Femur (tissue), 1 donor: ENCODE measurements at regions not wholly inside any gene's neighbourhood (a gene's known extent, or its start where the extent isn't known, plus 50 kb on each side); places are given as distances from the start of the nearest gene placed in this dataset.
"Not testable (repeated sequence)": the region's sequence is repeated elsewhere in the genome, so short reads cannot be mapped to it uniquely, and the experiment has no call there.

Experiments used
- DNase-seq: peaks from one replicate; pipeline ENCODE4 v3.0.0-alpha.2; 2017

DNA sequence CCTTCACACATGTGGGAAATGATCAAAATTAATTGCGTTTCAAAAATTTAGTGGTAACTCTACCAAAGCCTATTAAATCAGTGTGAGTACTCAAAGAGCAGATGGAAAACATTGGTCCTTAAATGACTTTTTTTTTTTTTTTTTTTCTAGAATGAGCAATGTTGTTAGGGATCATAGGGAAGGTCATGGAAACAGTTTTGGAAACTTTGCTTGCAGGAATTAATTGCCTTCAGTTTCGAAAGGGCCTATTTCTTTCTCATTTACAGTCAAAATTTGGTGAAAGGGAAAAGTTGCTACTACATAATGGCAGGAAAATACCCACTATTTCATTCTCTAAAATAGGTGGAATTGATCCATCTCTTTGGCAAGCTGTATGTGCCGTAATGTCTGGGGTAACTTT lies 160.9 kb downstream of the RTL9 start:
- no peak for DNase-seq

DNA sequence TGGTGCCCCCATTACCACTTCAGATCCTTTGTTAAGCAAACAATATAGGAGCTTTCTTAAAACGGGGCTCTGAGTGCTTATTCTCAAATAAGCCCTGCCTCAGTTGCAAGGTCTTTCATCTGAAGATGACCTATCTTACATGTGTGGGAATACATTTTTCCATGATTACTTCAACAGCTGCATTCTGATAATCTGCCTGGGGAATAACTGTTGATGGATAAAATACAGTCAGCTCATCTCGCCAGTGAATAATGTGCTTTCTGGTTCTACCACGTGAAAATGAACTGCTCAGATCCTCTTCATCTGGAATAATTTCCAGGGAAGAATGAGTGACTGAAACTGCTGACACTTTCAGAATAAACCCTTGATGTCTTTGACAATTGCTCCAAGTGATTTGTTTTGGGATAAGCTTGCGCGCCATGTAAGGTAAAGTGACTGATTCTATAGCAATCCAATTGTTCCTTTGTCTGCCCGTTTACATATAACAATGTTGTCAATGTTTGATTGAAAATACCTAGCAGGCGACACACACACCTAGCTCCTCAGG lies 161.3 kb downstream of the RTL9 start:
- no peak for DNase-seq

DNA sequence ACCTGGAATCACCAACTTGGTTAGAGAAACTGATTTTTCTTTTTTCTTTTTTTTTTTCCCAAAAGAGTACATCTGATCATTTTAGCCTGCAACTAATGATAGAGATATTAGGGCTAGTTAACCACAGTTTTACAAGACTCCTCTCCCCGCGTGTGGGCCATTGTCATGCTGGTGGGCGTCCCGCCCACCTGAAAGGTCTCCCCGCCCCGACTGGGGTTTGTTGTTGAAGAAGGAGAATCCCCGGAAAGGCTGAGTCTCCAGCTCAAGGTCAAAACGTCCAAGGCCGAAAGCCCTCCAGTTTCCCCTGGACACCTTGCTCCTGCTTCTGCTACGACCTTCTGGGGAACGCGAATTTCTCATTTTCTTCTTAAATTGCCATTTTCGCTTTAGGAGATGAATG lies 162.0 kb downstream of the RTL9 start:
- not testable (repeated sequence) for DNase-seq

DNA sequence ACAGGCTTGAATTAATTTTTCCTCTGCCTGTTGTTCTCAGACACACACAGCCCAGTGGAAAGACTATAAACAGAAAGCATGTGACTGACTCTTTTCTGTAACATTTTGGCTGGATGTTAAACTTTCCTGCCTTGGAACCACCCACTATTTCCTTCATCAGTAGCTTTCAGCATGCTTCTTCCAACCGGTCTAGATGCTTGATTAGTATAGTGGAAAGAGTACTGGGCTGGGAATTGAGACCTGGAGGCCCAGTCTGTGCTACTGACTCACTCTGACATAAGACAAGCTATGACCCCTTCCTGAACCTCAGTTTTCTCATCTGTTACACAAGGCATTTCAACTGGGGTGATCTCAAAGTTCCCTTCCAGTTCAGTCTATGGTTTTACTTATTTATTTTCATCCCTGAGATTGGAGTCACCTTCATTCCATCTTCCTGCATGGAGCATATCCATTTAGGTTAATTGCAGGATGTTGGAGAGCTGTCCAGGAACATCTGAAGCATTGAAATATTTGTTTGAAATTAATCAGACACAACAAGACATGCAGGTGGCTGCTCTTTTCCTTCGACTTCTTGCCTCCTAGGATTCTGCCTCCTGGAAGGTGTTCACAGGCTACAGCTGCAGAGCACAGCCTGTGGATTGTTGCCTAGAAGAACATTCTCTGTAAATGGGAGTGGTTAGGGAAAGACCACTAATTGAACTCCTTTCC lies 173.4 kb downstream of the RTL9 start:
- DNase-seq: peak; percentile 47

DNA sequence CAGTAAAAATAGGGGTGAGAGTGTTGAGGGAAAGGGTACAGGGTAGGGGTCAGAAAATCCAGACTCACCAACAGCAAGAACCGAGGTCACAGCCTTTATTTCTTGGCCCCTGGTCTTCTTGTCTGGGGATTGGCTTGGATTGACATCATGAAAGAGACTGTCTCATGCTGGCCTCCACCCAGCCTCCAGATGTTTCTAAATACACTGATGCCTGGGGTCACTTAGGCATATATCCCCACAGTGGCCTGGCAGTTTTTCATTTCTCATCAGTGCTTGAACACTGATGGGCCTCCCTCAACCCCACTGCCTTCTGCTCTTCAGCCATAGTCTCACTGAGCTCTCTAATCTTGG lies 173.9 kb downstream of the RTL9 start:
- DNase-seq: peak; percentile 34

DNA sequence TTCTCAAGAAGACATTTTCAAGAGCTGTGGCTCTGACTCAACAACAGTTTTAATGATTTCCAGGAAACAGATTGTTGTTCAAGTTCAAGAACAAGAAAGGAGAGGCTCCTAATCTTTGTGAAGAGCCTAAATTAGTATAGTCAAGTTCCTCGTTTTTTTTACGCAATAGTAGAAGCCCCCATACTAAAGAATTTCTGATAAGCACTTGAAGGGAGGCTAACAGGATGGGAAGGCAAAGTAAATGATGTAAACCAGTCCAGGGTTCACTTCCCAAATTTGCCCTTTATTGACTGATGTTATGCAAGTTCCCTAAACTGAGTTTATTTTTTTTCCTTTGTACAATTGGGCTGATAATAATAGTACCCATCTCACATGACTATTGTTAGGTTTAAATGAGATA lies 178.2 kb downstream of the RTL9 start:
- DNase-seq: no peak

DNA sequence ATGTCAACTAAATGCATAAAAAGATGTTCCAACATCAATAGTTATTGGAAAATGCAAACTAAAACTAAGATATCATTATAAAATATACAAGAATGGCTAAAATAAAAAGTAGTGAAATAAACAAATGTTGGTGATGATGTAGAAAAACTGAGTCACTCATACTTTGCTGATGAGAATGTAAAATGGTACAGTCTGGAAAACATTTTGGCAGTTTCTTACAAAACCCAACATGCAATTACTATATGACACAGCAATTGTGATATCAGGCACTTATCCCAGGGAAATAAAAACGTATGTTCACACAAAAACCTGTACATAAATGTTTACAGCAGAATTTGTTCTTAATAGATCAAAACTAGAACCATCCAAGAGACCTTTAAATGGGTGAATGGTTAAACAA lies 182.6 kb downstream of the RTL9 start:
- DNase-seq: no peak

DNA sequence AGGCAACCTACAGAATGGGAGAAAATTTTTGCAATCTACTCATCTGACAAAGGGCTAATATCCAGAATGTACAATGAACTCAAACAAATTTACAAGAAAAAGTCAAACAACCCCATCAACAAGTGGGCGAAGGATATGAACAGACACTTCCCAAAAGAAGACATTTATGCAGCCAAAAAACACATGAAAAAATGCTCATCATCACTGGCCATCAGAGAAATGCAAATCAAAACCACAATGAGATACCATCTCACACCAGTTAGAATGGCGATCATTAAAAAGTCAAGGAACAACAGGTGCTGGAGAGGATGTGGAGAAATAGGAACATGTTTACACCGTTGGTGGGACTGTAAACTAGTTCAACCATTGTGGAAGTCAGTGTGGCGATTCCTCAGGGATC lies 192.2 kb downstream of the RTL9 start:
- not testable (repeated sequence) for DNase-seq

DNA sequence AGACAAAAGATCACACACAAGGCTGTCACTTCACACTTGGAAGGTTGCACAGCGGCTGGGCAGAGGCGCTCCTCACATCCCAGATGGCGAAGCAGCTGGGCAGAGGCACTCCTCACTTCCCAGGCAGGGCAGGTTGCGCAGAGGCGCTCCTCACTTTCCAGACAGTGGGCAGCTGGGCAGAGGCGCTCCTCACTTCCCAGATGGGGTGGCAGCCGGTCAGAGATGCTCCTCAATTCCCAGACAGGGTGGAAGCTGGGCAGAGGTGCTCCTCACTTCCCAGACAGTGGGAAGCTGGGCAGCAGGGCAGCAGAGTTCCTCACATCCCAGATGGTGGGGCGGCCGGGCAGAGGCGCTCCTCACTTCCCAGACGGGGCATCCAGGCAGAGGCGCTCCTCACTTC lies 199.2 kb downstream of the RTL9 start:
- DNase-seq: no peak

DNA sequence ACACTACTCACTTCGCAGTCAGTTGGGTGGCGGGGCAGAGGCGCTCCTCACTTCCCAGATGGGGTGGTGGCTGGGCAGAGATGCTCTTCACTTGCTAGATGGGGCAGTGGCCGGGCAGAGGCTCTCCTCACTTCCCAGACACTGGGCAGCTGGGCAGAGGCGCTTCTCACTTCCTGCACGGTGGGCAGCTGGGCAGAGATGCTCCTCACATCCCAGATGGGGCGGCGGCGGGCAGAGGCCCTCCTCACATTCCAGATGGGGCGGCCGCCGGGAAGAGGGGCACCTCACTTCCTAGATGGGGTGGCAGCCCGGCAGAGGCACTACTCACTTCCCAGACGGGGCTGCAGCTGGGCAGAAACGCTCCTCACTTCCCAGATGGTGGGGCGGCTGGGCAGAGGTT lies 199.8 kb downstream of the RTL9 start:
- no peak for DNase-seq

DNA sequence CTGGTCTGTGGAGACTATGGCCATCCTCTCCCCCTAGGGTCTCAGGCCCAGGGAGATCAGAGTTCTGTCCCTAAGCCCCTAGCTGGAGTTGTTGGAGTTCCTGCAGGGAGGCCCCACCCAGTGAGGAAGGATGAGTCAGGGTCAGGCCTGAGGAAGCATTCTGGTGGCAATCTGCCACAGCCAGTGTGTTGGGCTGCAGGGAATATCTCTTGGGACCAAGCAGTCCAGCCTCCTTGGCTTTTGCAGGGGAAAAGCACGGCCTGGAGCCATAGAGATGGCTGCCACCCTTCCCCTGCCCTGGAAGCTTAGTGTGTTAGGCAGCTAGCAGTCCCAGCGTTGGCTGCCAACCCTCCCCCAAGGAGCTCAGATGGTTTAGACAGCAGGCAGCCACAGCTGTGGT lies 202.4 kb downstream of the RTL9 start:
- no peak for DNase-seq

DNA sequence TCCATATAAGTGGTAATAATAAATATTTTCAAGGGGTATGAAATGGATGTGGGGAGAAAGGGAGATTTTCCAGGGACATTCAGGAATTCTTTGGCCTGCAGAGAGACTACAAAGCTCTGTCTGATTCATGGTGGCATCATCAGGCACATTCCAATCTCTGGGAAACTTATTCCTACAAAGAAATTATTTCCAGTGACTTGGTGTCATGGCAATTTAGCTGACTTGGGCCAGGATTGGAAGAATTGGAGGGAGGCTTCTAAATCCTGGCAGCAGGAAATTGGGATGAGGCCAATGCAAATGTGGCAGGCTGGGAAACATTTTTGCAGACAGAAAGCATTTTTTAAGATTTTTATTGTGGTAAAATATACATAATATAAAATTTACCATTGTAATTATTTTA lies 204.6 kb downstream of the RTL9 start:
- no peak for DNase-seq

DNA sequence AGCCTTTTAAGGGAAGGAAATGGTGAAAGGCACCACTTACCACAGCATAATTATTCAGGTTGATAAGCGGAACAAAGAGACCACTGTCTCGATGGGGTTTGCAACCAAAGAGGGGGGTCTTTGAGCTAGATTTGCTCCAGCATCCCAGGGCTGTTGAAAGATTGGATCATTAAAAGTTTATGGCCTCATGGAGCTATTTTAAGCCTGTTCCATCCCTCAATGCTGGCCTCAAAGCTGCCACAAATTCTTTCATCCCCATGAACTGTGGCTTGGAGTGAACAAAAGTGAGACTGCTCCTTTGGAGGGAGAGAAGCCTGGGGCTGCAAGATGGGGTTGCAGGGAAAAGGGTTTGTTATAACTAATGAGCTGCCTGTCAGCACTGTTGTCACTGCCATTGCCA lies 209.8 kb downstream of the RTL9 start:
- no peak for DNase-seq

DNA sequence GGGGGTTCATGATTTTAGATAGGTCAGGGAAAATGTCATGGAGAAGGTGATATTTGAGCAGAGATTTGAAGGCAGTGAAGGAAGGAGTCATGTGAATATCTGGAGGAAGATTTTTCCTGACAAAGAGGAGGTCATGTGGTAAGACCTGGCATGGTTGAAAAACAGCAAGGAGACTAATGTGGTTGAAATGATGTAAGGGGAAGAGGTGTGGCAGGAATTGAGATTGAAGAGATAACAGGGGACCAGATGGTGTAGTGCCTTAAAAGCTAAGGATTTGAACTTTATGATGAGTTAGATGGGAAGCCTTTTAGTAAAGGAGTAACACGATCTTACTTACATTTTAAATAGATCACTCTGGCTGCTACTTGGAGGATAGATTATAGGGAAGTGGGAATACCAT lies 210.9 kb downstream of the RTL9 start:
- DNase-seq: no peak

DNA sequence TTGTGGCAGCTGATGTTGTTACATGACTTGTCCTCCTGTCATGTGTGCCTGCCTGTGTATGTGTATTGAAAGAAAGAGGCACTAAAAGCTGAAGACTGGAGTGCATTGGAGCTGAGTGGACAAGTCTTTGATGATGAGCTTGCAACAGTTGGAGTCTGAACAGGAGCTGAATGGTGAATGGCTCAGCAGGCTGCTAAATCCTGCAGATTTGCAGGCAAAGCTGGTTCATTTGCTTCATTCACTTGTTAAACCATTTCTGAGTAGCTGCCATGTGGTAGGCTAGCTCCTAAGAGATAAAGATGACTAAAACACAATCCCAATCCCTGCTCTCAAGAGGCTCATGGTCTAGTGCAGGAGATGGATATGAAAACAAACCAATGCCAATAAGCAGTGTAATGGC lies 217.3 kb downstream of the CHRDL1 start:
- DNase-seq: no peak

DNA sequence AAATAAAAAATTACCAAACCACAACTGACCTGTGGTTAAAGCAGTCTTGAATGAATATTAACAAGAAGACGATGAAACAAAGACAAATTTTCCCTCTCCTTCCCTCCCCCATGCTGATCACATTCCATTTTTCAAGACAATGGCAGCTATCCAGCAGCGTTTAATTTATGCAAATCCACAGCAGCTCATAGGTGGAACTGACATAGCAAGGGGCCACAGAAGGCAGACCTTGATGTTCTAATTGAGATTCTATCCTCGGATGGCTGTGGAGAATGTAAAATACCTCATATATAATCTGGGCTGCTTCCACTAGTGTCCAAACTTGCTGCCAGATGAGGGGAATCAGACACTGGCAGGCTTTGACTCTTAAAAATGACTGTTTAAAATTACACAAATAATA lies 211.5 kb downstream of the CHRDL1 start:
- no peak for DNase-seq

DNA sequence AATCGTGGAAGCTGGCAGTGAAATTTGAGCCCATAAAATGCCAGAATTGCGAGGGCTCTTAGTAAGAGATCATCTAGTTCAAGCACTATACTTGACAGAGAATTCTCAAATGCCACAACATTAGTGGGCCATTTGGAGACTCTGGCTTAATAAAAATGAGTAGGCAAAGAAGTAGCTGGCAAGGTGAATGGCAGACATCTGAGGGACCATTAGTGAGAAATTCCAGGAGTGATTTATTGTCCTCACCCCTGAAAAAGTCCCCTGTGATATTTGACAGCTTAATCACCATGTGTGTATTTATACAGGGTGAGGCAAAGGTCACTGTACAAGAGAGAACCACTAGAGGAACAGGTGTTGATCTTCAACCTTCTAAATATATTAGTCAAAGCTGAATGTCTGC lies 207.5 kb downstream of the CHRDL1 start:
- no peak for DNase-seq

DNA sequence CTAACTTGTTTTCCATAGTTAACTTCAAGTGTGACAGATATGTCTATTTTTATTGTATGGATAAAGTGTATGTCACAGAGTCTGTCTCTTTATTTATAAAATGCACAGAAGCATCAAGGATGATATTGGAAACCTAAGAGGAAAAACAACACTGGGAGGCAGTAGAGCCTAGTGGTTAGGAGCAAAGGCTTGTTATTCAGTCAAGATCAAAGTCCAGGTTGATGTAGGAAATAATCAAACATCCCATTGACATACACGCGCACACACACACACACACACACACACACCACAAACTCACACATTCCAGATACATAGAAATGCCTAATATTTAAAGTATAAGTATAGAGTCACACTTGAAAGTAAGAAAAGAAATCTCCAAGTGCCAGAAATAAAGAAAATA lies 206.8 kb downstream of the CHRDL1 start:
- DNase-seq: no peak

DNA sequence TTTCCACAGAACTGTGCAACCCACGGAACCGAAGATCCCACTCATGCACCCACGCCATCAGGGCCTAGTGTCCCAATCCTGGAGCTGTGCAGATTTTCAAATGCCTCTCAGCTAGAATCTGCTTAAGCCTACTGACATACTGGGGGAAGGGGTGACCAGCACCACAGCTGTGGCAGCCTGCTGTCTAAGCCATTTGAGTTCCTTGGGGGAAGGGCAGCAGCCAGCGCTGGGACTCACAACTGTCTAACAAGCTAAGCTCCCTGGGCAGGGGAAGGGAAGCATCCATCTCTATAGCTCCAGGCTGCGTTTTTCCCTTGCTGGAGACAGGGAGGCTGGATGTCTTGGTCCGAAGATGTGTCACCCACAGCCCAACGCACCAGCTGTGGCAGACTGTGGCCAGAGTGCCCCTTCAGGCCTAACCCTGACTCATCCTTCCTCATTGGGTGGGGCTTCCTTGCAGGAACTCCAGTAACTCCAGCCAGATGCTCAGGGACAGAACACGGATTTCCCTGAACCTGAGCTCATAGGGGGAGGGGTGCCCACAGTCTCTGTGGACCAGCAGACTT lies 194.8 kb downstream of the CHRDL1 start:
- DNase-seq: no peak

DNA sequence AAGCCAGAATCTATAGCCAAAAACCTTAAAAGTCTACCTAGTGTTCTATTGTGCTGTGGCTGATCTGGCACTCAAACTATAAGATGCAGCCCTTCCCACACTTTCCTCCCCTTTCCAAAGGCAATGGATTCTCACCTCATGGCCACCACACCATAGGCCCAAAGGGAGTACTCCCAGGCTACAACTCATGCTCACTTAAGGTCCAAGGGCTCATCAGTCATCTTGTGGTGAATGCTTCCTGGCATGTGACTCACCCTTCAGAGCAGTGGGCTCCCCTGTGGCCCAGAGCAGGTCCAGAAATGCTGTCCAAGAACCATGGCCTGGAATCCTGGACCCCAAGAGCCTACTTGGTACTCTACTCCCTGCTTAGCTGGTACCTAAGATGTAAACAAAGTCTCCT lies 181.0 kb downstream of the CHRDL1 start:
- no peak for DNase-seq
